NCI-H345 (cell line): ENCODE measurements at regions not wholly inside any gene's neighbourhood (a gene's known extent, or its start where the extent isn't known, plus 50 kb on each side); places are given as distances from the start of the nearest gene placed in this dataset.

Source experiments
- DNase-seq: peaks from one replicate; lab custom pipeline; 2025; lab: John Stamatoyannopoulos, UW

DNA sequence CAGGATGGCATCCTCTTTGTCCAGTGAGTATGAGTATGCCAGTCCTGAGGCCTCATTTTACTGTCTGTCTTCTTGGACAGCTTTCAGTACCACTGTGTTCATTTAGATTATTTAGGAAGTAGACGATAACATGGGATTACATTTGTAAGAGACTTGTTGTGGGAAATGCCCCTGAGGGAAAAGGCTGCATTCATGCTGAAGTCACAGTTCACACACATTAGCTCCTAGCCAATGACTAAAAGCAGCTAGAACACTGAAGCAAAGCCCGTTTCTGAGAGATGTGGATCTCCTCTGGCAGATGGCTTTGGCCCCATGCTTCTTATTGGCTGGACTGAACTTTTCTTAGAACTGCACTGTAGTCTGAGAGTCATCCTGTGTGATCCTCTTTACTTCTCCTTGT is 242.4 kb downstream of the FAM76B start:
- DNase-seq: no peak

DNA sequence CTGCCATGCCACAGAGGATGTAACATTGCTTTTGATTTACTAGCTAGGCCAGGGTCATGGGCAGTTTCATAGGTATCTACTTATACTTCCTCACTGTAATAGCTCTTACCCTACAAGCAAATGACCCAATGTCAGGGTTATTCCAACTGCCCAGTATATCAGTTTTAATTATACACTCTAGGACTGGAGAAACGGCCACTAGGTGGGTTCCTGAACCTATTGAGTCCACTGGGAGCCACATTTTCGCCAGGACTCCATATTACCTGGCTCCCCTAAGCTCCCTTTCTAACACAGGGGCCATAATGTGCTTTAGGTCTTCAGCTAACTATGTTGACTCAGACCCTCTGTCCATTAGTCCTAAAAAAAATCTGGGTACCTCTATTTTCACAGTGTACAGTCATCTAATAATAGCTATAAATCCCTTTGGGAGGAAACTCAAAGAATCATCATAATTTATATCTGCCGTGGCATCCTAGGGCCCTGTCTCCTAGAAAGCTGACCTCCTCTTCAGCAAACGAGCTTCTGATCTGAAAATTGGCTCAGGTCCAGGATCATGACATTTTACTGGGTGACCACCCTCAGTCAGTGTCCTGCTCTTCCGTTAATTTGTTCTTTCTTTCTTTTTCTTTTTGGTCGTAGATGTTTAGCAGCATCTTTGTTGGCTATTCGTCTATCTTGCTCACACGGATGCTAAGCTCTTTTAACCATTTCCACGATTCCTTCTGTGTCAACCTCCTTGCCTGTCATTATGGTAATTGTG is 244.3 kb downstream of the FAM76B start:
- no peak for DNase-seq

DNA sequence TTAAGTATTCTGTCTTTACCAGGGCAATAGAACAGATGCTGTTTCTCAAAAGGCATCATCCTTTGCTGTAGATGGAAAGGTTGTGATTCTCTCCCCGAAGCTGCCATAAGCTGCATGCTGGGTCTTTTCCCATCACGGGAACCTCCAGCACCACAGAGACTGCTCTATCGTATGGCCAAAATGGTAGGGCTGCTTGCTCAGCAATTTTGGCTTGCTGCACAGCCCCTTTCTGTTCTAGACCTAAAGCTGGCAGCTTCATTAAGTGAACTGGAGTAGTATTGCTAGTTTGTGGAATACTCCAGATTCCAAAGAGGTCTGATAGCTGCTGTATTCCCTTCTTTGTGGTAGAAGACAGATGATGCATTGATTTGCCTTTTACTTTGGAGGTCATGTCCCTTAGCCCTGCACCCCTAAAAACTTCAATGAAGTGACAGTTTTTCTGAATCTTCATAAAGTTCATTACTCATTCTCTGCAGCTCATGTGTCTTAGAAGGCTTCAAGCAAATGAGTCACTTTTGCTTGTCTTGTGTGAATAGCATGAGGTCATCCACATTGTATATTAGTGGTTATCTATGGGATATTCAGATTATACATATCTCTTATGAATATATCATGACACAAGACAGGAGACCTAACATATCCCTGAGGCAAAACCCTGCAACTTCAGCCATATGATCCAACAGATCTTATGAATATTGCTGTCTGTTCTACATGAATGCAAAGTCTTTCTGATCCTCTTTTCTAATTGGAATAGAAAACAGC is 245.3 kb downstream of the FAM76B start:
- no peak for DNase-seq

- DNase-seq: no peak
Measured at GRCh38 chr11:95542868-95543551, 246.6 kb downstream of the FAM76B start.

DNA sequence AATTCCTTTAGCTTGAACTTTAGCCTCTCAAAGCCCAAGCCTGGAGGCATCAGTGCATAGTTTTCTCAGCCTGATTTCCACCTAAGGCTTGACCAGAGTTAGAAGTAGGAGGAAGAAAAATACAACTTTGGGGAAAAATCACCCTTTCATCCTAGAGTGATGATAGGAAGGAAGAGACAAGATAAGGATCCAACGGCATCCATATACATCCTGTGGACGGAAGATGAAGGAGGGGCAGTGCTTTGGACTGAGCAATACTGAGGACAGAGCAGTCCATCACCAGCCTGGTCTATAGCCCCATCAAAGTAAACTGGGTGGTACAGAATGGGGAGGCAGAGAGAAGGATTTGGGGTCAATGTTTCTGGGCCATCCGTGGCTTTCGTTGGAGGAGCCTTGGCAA is 247.9 kb downstream of the FAM76B start:
- no peak for DNase-seq

DNA sequence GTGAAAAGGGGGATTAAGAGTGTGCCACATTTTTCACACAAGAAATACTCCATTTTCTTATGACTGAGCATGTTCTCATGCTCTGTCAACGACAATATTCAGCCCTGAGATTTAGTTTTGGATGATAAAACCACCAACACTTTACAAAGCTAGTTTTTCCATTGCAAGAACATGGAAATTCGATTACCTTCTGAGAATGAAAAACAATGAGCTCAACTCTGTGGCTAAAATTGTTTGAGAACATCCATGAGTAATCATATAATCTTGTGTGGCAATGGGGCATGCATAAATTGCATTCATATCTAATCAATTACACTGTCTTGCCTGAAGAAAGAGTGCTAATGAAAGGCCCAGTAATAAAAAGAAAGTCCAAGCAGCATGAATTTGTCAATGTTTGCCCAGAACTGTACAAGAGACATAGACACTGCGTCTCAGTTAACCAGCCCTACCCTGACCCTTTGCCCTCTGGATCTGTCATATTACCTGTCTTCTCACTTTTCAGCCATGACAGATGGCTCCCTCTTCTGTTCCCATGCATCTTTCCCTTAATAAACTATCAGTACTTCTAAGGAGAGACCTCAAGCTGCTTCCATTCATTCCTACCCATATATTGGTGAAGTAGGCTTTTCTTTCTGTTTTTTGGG is 253.4 kb downstream of the FAM76B start:
- no peak for DNase-seq

DNA sequence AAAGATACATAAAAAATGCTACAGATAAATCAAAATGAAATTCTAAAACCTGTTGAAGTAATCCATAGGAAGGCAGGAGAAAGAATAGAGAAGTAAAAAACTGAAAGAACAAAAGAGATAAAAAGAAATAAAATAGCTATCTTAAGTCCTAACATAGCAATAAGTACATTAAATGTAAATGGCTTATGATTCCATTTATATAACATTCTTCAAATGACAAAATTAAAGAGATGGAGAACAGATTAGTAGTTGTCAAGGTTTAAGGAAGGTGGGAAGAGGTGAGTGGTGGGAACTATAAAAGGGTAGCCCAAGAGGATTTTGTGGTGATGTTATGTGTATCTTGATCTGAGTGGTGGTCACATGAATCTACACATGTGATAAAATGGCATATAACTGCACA is 254.8 kb downstream of the FAM76B start:
- DNase-seq: no peak

DNA sequence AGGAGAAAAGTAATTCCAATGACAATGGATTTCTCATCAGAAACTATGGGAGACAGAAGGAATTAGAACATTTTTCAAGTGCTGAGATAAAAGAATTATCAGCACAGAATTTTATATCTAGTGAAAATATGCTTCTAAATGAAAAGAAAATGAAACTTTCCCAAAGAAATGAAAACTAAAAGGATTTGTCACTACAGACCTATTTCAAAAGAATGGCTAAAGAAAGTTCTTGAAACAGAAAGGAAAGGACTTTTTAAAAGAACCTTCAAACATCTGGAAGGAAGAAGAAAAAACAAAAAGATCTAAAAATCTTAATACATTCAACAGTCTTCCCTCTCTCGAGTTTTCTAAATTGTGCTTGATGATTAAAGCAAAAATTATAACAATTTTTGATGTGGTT is 255.4 kb downstream of the FAM76B start:
- DNase-seq: no peak

- DNase-seq: no peak
Measured at GRCh38 chr11:95531116-95531515, 258.5 kb downstream of the FAM76B start.

- DNase-seq: no peak
Measured at GRCh38 chr11:95524314-95525036, 265.1 kb downstream of the FAM76B start.

DNA sequence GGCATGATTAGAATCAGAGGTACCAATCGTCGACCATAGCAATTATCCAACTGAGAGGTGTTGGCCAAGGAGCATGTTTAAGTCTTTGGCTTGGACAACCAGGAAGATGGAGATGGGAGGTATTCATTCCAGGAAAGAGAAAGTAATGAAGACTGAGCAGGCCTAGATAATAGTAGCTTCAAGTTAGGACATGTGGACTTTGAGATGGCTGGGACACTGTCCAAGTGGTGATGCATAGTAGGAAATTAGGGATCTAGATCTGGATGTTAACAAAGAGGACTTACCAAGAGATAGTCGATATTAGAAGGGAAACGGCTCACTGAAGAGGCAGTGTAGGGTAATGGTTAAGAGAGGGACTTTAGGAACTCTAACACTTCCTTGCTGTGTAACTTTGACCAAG is 266.7 kb downstream of the FAM76B start:
- DNase-seq: no peak

DNA sequence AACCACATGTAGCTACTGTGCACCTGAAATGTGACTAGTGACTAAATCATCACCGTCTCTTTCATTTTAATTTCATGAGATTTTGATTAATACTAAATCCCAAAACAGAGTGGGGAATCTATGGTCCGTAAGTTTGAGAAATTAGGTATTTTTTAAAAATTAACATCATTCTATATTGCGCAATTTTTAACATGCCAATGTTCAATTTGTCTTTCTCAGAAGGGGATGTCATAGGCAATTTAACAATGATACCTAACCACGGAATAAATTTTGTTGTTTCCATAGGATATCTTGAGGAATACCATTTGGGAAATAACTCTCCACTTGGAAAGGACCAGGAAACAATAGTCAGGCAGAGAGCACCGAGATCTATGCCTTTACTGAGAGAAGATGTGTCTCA is 267.7 kb downstream of the FAM76B start:
- DNase-seq: no peak

- DNase-seq: peak; percentile 75
Measured at GRCh38 chr11:95521133-95521542, 268.4 kb downstream of the FAM76B start.

DNA sequence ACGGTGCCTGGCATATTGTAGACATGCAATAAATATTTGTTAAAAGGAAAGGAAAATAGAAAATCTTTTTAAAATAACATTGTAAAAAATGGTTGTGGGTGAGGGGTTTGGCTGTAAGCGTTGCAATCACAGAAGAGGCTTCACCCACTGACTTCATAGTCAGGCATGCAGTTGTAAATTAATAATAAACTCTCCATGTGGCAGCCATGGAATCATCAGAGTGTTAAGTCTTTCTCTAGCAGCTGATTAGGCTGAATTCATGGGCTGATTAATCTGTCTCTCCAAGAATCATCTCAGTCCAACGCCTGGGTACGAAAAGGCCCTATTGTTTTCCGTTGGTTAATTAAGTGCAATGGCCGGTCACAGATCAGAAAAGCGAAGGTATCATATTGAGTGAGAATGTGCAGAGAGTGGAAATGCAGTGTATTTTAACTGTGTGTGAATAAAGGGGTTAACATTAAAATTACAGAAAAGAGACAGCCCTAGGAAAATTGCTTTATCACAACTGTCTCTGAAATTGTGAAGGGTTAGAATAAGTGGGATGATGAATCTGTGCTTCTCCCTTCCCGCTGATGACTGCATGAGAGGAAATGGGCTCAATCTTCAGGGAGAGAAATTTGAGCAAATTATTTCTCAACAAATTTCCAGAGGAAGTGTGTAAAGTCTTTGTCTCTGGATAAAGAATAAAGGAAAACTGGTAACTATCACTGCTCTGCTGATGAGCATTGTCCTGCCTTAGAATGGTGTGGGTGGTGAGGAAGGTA is 269.0 kb downstream of the FAM76B start:
- no peak for DNase-seq

GRCh38 chr11:95519912-95520311 is 269.7 kb downstream of the FAM76B start:
- no peak for DNase-seq

DNA sequence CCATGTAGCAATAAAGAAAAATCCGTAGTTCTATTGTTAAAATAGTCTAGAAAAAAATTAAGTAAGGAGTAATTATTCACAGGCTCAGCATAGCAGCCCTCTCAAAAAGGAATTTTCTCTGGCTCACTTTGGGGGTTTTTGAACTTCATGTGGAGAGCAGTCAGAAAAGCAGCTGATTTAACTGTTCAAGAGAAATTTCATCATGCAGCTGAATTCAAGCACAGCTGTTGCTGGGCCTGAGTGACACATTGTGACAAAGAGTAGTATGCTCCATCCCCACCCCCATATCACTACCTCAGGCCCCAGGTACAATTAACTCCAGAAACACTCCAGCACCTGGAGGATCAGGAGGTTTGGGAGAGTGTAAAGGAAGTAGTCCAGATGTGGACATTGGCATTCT is 272.1 kb downstream of the FAM76B start:
- DNase-seq: no peak

DNA sequence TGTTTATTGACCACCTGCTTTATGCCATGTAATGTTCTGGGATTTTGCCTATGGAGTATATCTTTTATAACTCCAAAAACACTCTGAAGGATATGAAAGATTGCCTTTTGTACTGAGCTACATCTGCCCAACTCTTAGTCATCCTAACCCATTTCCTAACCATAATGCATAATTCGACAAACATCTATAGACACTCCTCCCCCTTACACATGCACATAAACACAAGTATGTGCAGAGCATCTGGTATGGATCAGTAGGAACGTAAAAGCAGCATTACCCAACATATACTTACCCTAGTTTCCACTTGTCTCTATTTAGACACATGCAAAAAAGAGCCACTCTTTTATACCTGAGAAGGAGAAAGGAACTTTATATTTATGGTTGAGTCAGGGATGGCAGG is 272.8 kb downstream of the FAM76B start:
- no peak for DNase-seq

- no peak for DNase-seq
Measured at GRCh38 chr11:95516175-95516574, 273.4 kb downstream of the FAM76B start.

DNA sequence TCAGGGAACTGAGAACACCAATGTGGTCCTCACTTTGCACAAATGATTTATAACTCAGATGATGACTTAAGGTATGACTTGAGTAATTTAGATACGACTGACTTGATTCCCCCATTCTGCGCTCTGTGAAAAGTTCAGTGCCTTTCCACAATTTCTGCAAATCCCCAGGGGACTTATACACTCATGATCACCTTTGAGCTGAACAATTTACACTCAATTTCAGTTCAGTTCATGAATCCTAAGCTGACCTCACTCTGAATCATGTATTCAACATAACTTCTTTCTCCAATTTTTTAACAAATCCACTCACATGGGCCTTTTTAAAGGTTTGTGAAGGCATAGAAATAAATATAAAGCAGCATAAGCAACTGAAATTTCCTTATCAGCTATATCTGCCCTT is 274.2 kb downstream of the FAM76B start:
- DNase-seq: no peak

- DNase-seq: no peak
Measured at GRCh38 chr11:95514416-95515110, 275.0 kb downstream of the FAM76B start.
